Muscle of arm (tissue), 1 donor: ENCODE measurements at regions not wholly inside any gene's neighbourhood (a gene's known extent, or its start where the extent isn't known, plus 50 kb on each side); places are given as distances from the start of the nearest gene placed in this dataset.
"Not testable (repeated sequence)": the region's sequence is repeated elsewhere in the genome, so short reads cannot be mapped to it uniquely, and the experiment has no call there.

Experiments used
- DNase-seq: peaks from one replicate; pipeline ENCODE4 v3.0.0-alpha.2; 2013

- no peak for DNase-seq
Observed at GRCh38 chr9:115668521-115668920, 485.1 kb upstream of the PAPPA start.

GRCh38 chr9:115671236-115671962 is 482.2 kb upstream of the PAPPA start:
- no peak for DNase-seq

GRCh38 chr9:115671963-115672305 is 481.7 kb upstream of the PAPPA start:
- DNase-seq, result no peak

GRCh38 chr9:115672477-115673316 is 480.9 kb upstream of the PAPPA start:
- DNase-seq, result peak; percentile 65

GRCh38 chr9:115673599-115673998 is 480.0 kb upstream of the PAPPA start:
- no peak for DNase-seq

- no peak for DNase-seq
Observed at GRCh38 chr9:115674091-115674490, 479.5 kb upstream of the PAPPA start.

GRCh38 chr9:115675834-115676233 is 477.8 kb upstream of the PAPPA start:
- DNase-seq, result no peak

- no peak for DNase-seq
Observed at GRCh38 chr9:115680231-115680630, 473.4 kb upstream of the PAPPA start.

- no peak for DNase-seq
Observed at GRCh38 chr9:115681585-115681984, 472.0 kb upstream of the PAPPA start.

- no peak for DNase-seq
Observed at GRCh38 chr9:115686069-115686468, 467.5 kb upstream of the PAPPA start.

GRCh38 chr9:115687356-115687755 is 466.2 kb upstream of the PAPPA start:
- no peak for DNase-seq

GRCh38 chr9:115689331-115689730 is 464.3 kb upstream of the PAPPA start:
- no peak for DNase-seq

GRCh38 chr9:115690786-115691496 is 462.6 kb upstream of the PAPPA start:
- no peak for DNase-seq

- no peak for DNase-seq
Observed at GRCh38 chr9:115691693-115692092, 461.9 kb upstream of the PAPPA start.

GRCh38 chr9:115692868-115693267 is 460.7 kb upstream of the PAPPA start:
- DNase-seq, result not testable (repeated sequence)

GRCh38 chr9:115694014-115694413 is 459.6 kb upstream of the PAPPA start:
- no peak for DNase-seq

GRCh38 chr9:115694991-115695390 is 458.6 kb upstream of the PAPPA start:
- DNase-seq, result no peak

GRCh38 chr9:115712981-115713380 is 440.6 kb upstream of the PAPPA start:
- DNase-seq, result no peak

GRCh38 chr9:115715666-115716065 is 437.9 kb upstream of the PAPPA start:
- DNase-seq, result no peak

GRCh38 chr9:115717298-115717697 is 436.3 kb upstream of the PAPPA start:
- no peak for DNase-seq

- DNase-seq, result no peak
Observed at GRCh38 chr9:115717711-115718173, 435.8 kb upstream of the PAPPA start.

- no peak for DNase-seq
Observed at GRCh38 chr9:115730396-115730795, 423.2 kb upstream of the PAPPA start.

GRCh38 chr9:115730845-115731244 is 422.7 kb upstream of the PAPPA start:
- DNase-seq, result no peak
